Ascending aorta (tissue), 2 donors: ENCODE measurements at regions not wholly inside any gene's neighbourhood (a gene's known extent, or its start where the extent isn't known, plus 50 kb on each side); places are given as distances from the start of the nearest gene placed in this dataset.

Source experiments
- DNase-seq, 2 donors: peaks; one replicate each; pipeline ENCODE4 v3.0.0-alpha.2; 2019; ENCODE audit warnings: low spot score in 2 of 2
- H3K27ac ChIP-seq, 2 donors: fragments of 200-600 bp; sonication (generic); one replicate each; pipeline ENCODE4 v1.5.1; 2016 to 2017; ENCODE audit warnings: mild to moderate bottlenecking in 1 of 2
- H3K27me3 ChIP-seq: fragments of 200-600 bp; sonication (generic); one replicate; pipeline ENCODE4 v1.5.1; 2017
- H3K36me3 ChIP-seq, 2 donors: fragments of 200-600 bp; sonication (generic); one replicate each; pipeline ENCODE4 v1.5.1; 2016
- H3K4me1 ChIP-seq, 2 donors: fragments of 200-600 bp; sonication (generic); one replicate each; pipeline ENCODE4 v1.5.1; 2016 to 2017; ENCODE audit warnings: mild to moderate bottlenecking in 1 of 2
- H3K4me3 ChIP-seq, 2 donors: fragments of 200-600 bp; sonication (generic); one replicate each; pipeline ENCODE4 v1.5.1; 2016 to 2017; ENCODE audit warnings: mild to moderate bottlenecking in 1 of 2
- H3K9me3 ChIP-seq, 2 donors: fragments of 200-600 bp; sonication (generic); one replicate each; pipeline ENCODE4 v1.5.1; 2016
- intact Hi-C: fragments of 100-400 bp; cut with DNase I; formaldehyde crosslinking; loops from one replicate; pipeline ENCODE4 v1.15.1; 2023
- TF ChIP-seq, protein P1 (sequence below), 3 experiments: fragments of 200-600 bp in 2 of 3; fragments of 450-650 bp in 1 of 3; sonication (generic) in 2 of 3; IDR thresholded peaks; one replicate each; pipeline ENCODE4 v1.5.1; 2016 to 2019; ENCODE audit warnings: antibody characterized with exemption in 3 of 3, mild to moderate bottlenecking in 1 of 3, moderate library complexity in 1 of 3

GRCh38 chr2:30363406-30363805, 83.6 kb upstream of the LCLAT1 start:
- H3K27me3 ChIP-seq, result no peaks in the 10 kb centered on the region
- H3K4me1 ChIP-seq, result peaks cover 18 to 52% of the 10 kb centered on the region in 2 donors
- H3K27ac ChIP-seq, result peak overlapping the region; percentile 81 to 86
- TF ChIP-seq, protein P1, sequence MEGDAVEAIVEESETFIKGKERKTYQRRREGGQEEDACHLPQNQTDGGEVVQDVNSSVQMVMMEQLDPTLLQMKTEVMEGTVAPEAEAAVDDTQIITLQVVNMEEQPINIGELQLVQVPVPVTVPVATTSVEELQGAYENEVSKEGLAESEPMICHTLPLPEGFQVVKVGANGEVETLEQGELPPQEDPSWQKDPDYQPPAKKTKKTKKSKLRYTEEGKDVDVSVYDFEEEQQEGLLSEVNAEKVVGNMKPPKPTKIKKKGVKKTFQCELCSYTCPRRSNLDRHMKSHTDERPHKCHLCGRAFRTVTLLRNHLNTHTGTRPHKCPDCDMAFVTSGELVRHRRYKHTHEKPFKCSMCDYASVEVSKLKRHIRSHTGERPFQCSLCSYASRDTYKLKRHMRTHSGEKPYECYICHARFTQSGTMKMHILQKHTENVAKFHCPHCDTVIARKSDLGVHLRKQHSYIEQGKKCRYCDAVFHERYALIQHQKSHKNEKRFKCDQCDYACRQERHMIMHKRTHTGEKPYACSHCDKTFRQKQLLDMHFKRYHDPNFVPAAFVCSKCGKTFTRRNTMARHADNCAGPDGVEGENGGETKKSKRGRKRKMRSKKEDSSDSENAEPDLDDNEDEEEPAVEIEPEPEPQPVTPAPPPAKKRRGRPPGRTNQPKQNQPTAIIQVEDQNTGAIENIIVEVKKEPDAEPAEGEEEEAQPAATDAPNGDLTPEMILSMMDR (IDR thresholded peaks at IDR 0.05), result no peak
- no peak for DNase-seq
- H3K4me3 ChIP-seq, result no peak overlapping the region
- H3K36me3 ChIP-seq, result no peaks in the 10 kb centered on the region
- intact Hi-C loops, result loop anchor here (5.0 kb wide), 4 partner anchors 84 to 146 kb away; partner anchors contain the start of gene LCLAT1
- H3K9me3 ChIP-seq, result no peaks in the 10 kb centered on the region

DNA sequence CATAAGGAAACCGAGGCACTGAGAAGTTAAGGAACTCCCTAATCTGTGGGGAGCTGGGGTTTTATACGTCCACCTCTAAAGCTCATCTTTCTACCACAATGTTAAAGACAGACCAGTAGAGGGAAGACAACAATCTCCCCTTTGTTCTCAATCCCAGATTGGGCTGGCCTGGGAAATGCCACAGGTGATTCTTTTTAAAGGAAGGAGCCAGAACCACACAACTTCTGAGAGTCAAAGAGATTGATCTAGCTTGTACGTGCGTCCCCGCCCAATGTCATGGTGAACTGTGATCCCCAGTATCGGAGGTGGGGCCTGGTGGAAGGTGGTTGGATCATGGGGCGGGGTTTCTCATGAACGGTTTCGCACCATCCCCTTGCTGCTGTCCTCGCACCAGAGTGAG, 81.8 kb upstream of the LCLAT1 start:
- H3K36me3 ChIP-seq, result no peaks in the 10 kb centered on the region
- DNase-seq, result no peak
- TF ChIP-seq, protein P1 (IDR thresholded peaks at IDR 0.05), result no peak
- H3K27me3 ChIP-seq, result no peaks in the 10 kb centered on the region
- H3K27ac ChIP-seq, result no peak overlapping the region
- no peaks in the 10 kb centered on the region for H3K9me3 ChIP-seq
- H3K4me3 ChIP-seq, result no peak overlapping the region
- peaks cover 11 to 49% of the 10 kb centered on the region in 2 donors for H3K4me1 ChIP-seq
- intact Hi-C loops, result no loop called here

GRCh38 chr2:30366199-30366691, 80.8 kb upstream of the LCLAT1 start:
- Histone ChIP-seq H3K4me1 (peaks cover 11 to 38% of the 10 kb centered on the region in 2 donors), H3K36me3 (no peaks in the 10 kb centered on the region), H3K9me3 (no peaks in the 10 kb centered on the region), H3K27ac (peak overlapping the region in 1 of 2 donors; percentile 29), H3K4me3 (no peak overlapping the region), H3K27me3 (no peaks in the 10 kb centered on the region)
- intact Hi-C loops, result no loop called here
- TF ChIP-seq, protein P1 (IDR thresholded peaks at IDR 0.05), result no peak
- DNase-seq, result no peak

DNA sequence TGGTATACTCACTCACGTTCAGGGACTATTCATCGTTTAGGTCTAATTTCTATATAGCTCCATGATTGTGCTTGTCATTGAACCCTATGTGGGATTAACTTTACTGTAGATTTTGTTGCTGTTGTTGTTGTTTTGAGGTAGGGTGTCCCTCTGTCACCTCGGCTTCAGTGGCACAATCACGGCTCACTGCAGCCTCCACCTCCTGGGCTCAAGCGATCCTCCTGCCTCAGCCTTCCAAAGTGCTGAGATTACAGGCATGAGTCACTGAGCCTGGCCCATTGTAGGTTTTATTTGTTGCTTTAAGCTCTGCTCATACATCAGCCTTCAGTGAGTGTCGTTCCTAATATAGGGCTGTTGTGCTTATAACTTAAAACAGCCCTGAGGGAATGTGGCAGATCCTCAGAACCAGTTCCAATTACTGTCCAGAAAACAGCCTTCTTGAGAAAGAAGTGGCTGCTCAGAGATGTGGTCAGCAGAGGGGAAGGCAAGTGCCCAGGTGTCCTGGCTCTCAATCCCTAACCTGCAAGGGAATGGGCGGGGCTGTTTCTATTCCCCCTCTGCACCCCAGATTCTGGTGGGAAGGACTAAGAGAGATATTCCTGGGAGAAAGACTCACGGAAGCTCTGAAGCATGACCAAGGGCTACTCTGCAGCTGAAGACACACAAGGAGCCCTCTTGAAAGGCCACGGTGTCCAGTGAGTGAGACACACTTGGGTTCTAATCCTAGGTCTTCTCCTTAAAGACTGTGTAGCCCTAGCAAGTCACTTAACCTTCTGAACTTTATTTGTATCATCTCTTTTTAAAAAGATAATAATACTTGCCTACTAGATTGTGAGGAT, 79.6 kb upstream of the LCLAT1 start:
- TF ChIP-seq, protein P1 (IDR thresholded peaks at IDR 0.05), result no peak
- Histone ChIP-seq H3K36me3 (no peaks in the 10 kb centered on the region), H3K4me3 (no peak overlapping the region), H3K9me3 (no peaks in the 10 kb centered on the region), H3K27ac (no peak overlapping the region), H3K4me1 (peaks cover under 1 to 36% of the 10 kb centered on the region in 2 donors), H3K27me3 (no peaks in the 10 kb centered on the region)
- intact Hi-C loops, result no loop called here
- DNase-seq, result no peak

- peaks cover 0 to 34% of the 10 kb centered on the region in 2 donors for H3K4me1 ChIP-seq
- TF ChIP-seq, protein P1 (IDR thresholded peaks at IDR 0.05), result no peak
- intact Hi-C loops, result no loop called here
- no peaks in the 10 kb centered on the region for H3K27me3 ChIP-seq
- no peaks in the 10 kb centered on the region for H3K9me3 ChIP-seq
- no peak for DNase-seq
- H3K27ac ChIP-seq, result peak overlapping the region in 1 of 2 donors; percentile 42
- H3K4me3 ChIP-seq, result no peak overlapping the region
- H3K36me3 ChIP-seq, result no peaks in the 10 kb centered on the region
Observed at GRCh38 chr2:30368258-30368657, 78.8 kb upstream of the LCLAT1 start.
